HG03442 (cell line): ENCODE measurements at regions not wholly inside any gene's neighbourhood (a gene's known extent, or its start where the extent isn't known, plus 50 kb on each side); places are given as distances from the start of the nearest gene placed in this dataset.

Experiments used
- ATAC-seq: cut with Tn5 transposase; IDR thresholded peaks from one replicate; pipeline ENCODE4 v1.9.1; 2021; ENCODE audit warnings: mild to moderate bottlenecking, moderate library complexity; ENCODE audit not compliant: unreplicated experiment

- ATAC-seq, result no peak
Measured at GRCh38 chr17:56648321-56648720, 54.8 kb downstream of the NOG start.

GRCh38 chr17:56648806-56649205, 55.3 kb downstream of the NOG start:
- ATAC-seq, result no peak

GRCh38 chr17:56652628-56653027, 59.1 kb downstream of the NOG start:
- ATAC-seq, result no peak

- peak; percentile 99 for ATAC-seq
Measured at GRCh38 chr17:56653877-56654276, 60.4 kb downstream of the NOG start.

GRCh38 chr17:56656701-56657327, 63.3 kb downstream of the NOG start:
- ATAC-seq, result no peak

- no peak for ATAC-seq
Measured at GRCh38 chr17:56658648-56659047, 65.1 kb downstream of the NOG start.

- ATAC-seq, result no peak
Measured at GRCh38 chr17:56659622-56660021, 66.1 kb downstream of the NOG start.

GRCh38 chr17:56661906-56662305, 68.4 kb downstream of the NOG start:
- ATAC-seq, result no peak

GRCh38 chr17:56665864-56666263, 72.4 kb downstream of the NOG start:
- ATAC-seq, result no peak

- no peak for ATAC-seq
Measured at GRCh38 chr17:56667925-56668458, 74.5 kb downstream of the NOG start.

GRCh38 chr17:56672195-56672594, 78.7 kb downstream of the NOG start:
- ATAC-seq, result no peak

- ATAC-seq, result no peak
Measured at GRCh38 chr17:56674401-56674925, 81.0 kb downstream of the NOG start.

- no peak for ATAC-seq
Measured at GRCh38 chr17:56675876-56676660, 82.6 kb downstream of the NOG start.

- ATAC-seq, result no peak
Measured at GRCh38 chr17:56676810-56677209, 83.3 kb downstream of the NOG start.

GRCh38 chr17:56678249-56679114, 85.0 kb downstream of the NOG start:
- ATAC-seq, result no peak

- ATAC-seq, result no peak
Measured at GRCh38 chr17:56679115-56679776, 85.7 kb downstream of the NOG start.

GRCh38 chr17:56679777-56680422, 86.4 kb downstream of the NOG start:
- no peak for ATAC-seq

- no peak for ATAC-seq
Measured at GRCh38 chr17:56680676-56681075, 87.2 kb downstream of the NOG start.

GRCh38 chr17:56681561-56682266, 88.2 kb downstream of the NOG start:
- ATAC-seq, result peak; percentile 87
